GM21717 (cell line): ENCODE measurements at regions not wholly inside any gene's neighbourhood (a gene's known extent, or its start where the extent isn't known, plus 50 kb on each side); places are given as distances from the start of the nearest gene placed in this dataset.
A peak's percentile ranks its signal among the peaks of the same experiment; 100 is the strongest.
"Not testable (repeated sequence)": the region's sequence is repeated elsewhere in the genome, so short reads cannot be mapped to it uniquely, and the experiment has no call there.

Experiments
- ATAC-seq: cut with Tn5 transposase; IDR thresholded peaks from one replicate; pipeline ENCODE4 v1.9.1; 2021; ENCODE audit warnings: mild to moderate bottlenecking, moderate library complexity; ENCODE audit not compliant: unreplicated experiment

DNA sequence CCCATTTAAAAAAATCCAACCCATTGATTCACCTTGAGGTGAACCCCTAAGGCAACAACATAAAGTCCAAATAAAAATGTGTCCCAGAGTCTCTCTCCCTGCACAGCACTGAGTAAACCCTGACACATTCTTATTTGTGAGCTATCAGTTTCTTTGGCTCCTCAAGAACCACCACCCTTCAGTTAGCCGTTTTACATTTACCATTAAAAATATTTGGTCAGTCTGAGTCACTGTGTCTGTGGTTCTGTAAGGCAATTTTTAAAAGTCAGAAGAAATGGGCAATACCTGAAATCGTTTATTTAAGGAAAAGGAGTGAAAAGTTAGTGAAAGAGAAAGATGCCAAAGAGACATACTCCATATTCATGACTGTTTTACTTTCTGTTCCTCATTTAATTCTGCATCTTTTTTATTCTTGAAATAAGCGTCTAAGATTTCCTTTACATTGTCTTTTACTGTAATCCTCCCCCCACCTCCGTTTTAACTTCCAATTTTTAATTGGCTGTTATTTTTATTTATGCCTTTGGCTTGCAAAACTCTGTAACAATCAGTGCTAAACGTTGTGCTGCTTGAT is 91.7 kb upstream of the IVNS1ABP start:
- peak; percentile 45 for ATAC-seq

- ATAC-seq = no peak
Measured at GRCh38 chr1:185406691-185407009, 89.6 kb upstream of the IVNS1ABP start.

- no peak for ATAC-seq
Measured at GRCh38 chr1:185406006-185406690, 89.1 kb upstream of the IVNS1ABP start.

DNA sequence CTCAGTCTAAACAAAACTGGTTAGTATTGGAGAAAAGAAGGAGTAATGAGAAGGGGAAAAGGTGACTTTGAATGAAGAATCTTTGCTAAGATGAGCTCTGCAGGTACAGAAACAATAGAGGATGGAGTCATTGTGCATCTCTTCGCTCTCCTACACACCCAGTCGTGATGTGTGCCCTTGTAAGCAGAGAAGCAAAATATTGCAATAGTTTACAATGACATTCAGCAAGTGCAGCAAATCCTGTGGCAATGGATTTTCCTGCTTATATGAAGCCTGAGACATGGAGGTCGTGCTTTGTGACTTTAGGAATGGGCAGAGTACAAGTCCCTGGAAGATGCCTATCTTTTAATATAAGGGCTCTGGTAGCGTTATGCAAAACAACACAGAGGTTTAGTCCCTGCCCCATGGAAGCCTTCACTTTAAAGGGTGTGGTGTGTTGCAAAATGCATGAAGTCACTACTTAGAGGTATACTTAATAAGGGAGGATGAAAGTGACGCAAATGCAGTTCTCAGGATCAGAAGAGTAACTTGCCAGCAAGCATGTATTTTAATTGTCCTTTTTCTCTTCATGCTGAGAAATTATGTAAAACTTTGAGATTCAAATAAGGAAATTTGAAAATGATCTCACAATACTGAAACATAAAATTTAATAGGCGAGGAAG is 88.0 kb upstream of the IVNS1ABP start:
- ATAC-seq = no peak

DNA sequence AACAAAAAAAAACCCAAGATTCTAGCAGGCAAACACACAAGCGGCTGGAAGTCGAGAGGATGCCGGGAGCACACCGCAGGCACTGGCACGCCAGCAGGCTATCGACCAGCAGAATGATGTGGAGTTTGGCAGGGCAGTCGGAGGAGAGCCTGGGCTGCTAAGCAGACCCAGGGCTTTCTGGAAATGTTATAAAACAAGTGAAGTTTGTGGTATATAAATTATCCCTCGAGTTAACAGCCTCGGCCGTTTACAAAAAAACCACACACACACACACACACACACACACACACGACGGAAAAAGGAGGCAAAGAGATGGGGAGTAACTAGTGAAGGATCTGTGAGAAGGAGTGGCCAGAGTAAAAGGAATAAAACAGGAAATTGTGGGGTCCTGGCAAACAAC is 87.2 kb upstream of the IVNS1ABP start:
- no peak for ATAC-seq

DNA sequence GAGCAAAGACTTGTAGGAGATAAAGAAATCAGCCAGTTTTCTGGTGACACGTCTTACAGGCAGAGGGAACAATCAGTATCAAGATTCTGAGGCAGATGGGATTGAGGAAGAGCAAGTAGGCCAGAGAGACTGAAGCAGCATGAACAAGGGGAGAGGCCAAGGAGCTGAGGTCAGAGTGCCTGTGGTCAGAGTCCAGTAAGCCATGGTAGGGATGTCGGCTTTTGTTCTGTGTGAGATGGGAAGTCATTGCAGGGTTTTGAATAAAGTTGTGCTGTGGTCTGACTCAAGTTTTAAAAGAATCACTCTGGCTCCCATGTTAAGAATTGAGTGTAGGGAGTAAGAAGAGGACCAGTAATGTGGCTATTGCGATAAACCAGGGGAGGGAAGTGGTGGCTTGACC is 85.9 kb upstream of the IVNS1ABP start:
- ATAC-seq = no peak

GRCh38 chr1:185401019-185401418 is 84.0 kb upstream of the IVNS1ABP start:
- ATAC-seq = no peak

DNA sequence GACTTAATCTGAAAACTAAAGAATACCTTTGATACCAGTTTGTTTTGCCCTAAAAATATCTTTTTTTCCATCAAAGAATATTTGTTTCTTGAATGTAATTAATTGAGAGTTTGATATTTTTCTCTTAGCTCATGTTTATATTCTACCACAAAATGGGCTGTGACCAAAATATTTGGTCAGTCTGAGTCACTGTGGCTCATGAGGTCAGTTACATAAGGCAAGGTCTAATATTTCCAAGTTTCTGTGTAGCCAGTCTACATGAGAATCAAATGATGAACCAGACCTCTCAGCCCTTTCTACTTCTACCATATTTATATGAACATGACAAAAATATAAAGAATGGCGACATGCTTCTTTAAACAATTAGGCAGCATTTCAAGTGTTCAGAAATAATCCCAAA is 83.0 kb upstream of the IVNS1ABP start:
- no peak for ATAC-seq

DNA sequence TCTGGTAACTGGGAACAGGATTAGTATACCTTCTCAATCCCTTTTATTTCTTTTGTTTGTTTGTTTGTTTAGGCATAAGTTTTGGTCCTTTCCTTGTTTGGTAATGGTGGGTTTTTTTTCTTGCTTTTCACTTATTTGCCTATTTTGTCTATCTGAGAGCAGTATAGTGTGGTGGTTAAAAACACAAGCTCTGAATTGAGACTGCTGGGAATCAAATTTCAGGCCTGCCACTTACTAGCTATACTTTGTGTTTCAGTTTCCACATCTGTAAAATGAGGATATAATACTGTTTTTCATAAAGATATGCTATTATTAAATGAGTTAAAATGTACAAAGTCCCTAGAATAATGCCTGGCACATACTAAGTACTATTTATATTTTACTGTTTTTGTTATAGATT is 81.6 kb upstream of the IVNS1ABP start:
- ATAC-seq = peak; percentile 71

- peak; percentile 72 for ATAC-seq
Measured at GRCh38 chr1:185398022-185398421, 81.0 kb upstream of the IVNS1ABP start.

DNA sequence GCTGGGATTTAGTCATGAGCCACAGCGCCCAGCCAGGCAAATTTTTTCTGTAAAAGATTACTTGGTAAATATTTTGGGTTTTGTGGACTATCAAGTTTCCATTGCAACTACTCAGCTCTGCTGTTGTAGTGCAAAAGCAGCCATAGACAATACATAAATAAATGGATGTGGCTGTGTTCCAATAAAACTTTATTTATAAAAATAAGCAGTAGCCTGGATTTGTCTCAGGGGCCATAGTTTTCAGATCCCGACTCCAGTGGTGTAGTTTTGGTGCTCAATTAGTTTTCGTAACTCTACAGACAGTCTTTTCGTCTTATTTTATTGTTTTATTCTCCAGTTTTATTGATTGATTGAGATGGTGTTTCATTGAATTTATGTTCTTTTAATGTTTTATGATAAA is 80.1 kb upstream of the IVNS1ABP start:
- no peak for ATAC-seq

GRCh38 chr1:185396126-185396525 is 79.1 kb upstream of the IVNS1ABP start:
- ATAC-seq = no peak

DNA sequence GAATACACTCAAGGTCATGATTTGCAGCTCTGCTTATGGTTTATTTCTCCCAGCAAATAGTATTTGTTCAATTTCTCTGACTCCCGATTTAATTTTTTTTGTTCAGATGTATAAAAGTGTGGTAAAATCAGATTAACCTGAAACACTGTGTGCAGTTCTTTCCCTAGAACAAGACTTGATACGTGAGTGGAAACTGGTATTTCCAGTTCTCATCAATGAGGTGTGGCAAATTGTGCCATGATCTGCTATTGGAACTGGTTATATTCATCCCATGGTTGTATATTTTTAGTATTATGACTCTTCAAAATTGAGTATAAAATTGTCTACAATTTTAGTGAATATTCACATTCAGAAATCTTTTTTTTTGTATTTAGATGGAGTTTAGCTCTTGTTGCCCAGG is 76.8 kb upstream of the IVNS1ABP start:
- ATAC-seq = no peak

DNA sequence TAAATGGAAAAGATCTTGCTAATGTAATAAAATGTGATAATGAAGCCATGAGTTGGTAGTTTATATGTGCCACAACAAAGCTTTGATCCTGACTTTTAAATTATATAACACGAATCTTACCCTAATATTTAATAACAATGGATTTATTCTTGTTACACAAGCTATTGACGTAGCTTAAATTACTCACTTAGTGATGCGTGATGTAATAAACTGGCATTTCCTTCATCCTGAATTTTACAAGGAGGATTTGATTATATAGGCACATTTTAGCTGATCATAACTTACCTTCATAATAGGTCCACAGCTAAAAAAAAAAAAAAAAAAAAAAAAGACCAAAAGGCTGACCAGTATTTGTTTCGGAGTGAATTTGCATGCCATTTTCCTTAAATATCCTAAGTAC is 76.2 kb upstream of the IVNS1ABP start:
- ATAC-seq = no peak

DNA sequence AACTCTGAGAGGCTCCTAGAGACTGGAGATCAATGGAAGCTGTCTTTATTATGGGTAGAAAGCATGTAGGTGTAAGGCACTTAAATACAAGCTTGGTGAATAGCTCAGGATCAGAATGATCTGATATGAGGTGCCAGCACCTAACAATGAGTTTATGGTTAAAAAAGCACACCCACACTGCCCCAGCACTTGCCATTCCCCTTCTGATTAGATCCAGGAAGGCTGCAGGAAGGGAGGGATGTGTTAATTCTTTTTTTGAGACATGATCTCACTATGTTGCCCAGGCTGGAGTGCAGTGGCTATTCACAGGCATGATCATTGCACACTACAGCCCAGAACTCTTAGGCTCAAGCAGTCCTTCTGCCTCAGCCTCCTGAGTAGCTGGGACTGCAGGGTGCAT is 71.8 kb upstream of the IVNS1ABP start:
- no peak for ATAC-seq

GRCh38 chr1:185388346-185388745 is 71.3 kb upstream of the IVNS1ABP start:
- no peak for ATAC-seq

GRCh38 chr1:185385991-185386390 is 68.9 kb upstream of the IVNS1ABP start:
- no peak for ATAC-seq

- ATAC-seq = not testable (repeated sequence)
Measured at GRCh38 chr1:185383805-185384204, 66.8 kb upstream of the IVNS1ABP start.

DNA sequence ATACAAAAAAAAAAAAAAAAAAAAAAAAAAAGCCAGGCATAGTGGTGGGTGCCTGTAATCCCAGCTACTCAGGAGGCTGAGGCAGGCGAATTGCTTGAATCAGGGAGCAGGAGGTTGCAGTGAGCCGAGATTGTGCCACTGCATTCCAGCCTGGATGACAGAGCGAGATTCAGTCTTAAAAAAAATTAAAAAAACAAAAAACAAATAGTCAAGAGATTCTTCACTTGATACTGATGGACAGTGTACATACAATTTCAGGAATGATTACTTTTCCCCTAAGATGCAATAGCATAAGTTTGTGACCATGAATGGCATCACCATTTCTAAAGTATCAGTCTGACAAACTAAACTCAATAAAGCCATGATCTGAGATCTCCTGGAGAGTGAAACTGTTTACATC is 60.8 kb upstream of the IVNS1ABP start:
- ATAC-seq = no peak

- ATAC-seq = no peak
Measured at GRCh38 chr1:185376840-185377635, 60.0 kb upstream of the IVNS1ABP start.

DNA sequence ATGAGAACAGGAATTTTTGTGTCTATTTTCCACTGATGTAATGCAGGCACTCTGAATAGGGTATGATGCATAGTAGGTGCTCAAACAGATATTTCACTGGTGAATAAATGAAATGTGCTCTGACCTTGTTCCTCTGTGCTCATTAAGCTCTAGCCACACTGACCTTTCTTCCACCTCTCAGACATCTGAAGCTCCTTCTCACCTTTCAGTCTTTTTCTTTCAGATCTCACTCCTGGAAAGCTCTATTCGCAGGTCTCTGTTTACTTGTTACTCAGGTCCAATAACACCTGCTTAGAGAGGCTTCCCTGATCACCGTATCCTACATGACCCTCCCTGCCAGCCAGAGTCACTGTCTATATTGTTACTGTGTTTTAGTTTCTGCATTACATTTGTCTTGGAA is 59.2 kb upstream of the IVNS1ABP start:
- ATAC-seq = no peak

DNA sequence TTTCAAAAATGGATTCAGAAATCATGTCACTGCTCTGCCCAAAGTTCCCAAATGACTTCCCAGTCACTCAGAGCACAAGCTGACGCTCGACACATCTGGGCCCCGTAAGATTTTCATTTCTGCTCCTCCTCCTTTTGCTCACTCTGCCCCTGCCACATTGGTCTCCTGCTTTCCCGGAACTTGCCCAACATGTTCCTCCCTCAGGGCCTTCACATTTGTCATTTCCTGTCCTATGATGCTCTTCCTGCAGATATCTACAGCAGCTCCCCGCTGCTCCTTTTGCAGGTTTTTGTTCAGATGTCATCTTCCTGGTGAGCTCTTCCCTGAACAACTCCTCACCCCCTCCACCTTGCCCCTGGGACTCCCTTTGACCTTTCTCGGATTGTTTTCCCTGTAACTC is 58.5 kb upstream of the IVNS1ABP start:
- no peak for ATAC-seq
